Stimulated activated CD8-positive, alpha-beta memory T cell treated with anti-CD3 and anti-CD28 coated beads, Interleukin-12 subunit alpha, Interleukin-12 subunit beta, amount 100 ng/mL, for 1 hour (primary cell): ENCODE measurements at regions not wholly inside any gene's neighbourhood (a gene's known extent, or its start where the extent isn't known, plus 50 kb on each side); places are given as distances from the start of the nearest gene placed in this dataset.
A peak's percentile ranks its signal among the peaks of the same experiment; 100 is the strongest.
"Not testable (repeated sequence)": the region's sequence is repeated elsewhere in the genome, so short reads cannot be mapped to it uniquely, and the experiment has no call there.

Source experiments
- DNase-seq: peaks from one replicate; pipeline ENCODE4 v3.0.0-alpha.2; 2020; ENCODE audit warnings: low read depth

DNA sequence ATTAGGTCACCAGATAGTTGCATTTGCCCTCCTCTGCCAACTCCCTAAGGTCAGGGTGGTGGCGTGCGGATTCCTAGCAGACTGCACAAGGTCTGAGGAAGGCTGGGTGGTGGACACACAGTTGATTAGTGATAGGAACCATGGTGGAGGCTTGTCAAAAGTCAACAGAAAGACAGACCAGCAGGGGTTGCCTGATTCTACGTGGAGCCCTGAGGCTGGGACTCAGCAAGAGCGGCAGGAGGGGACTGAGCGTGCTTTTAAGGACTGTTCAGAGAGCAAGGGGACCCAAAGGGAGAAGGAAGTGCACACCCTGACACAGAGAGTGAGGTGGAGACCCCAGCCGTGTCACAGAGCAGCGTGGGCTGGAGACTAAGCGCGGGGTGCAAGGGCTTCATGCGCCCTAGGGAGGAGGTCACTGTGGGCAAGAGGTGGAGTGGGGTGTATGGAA, 513.2 kb downstream of the RNF144A start:
- DNase-seq = no peak

DNA sequence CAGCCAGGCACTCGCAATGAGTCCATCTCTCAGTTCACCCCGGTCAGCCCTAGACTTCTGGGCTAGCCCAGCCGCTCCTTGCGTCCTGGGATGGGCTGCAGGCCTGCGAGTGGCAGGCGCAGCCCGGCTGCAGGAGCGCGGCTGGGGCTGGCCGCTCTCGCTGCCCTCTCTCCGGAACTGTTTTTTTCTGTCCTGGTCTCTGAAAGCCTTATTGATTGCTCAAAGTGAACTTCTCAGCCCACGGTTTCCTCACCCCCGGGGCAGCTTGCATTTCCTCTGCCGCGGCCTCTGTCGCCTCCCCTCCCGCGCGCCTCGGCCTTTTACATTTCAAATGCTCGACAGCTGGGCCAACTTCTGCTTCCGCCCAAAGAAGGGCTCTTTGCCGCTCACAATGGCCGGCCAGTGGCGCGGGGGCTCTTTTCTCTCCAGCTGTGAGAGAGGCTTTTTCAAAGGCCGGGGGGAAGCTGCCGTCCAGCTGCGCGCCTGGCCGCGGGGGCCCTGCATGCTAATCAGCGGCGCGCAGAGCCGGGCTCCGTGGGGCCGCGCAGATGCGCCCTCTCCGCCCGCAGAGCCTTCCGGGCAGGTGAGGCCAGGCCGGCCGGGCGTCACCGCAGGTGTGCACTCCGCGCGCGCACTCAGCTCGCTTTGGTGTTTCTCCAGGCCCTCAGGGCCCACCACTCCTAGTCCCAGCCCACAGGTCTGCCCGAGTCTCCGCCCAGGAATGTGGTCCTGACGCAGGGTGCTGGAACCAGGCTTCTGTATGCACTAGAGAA, 513.8 kb downstream of the RNF144A start:
- no peak for DNase-seq

DNA sequence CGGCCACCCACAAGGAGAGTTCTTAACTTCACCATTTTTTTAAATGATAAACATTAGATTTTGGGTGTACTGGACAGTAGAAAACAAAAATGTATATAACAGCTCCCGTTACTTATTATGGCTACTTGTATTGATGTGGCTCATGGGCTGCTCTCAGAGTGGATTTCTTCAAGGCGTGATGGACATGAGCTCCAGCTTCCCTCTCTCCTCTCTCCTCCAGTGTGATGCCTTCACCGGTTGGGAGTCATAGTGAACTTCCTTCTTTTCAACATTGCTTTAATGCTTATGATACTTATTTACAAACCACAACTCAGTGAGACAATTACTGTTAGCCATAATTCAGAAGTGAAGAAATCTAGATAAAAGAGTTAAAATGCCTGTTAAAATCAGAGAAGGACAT, 515.2 kb downstream of the RNF144A start:
- DNase-seq = no peak

- DNase-seq = no peak
These were observed 519.1 kb downstream of the RNF144A start for GRCh38 chr2:7436096-7436906.

DNA sequence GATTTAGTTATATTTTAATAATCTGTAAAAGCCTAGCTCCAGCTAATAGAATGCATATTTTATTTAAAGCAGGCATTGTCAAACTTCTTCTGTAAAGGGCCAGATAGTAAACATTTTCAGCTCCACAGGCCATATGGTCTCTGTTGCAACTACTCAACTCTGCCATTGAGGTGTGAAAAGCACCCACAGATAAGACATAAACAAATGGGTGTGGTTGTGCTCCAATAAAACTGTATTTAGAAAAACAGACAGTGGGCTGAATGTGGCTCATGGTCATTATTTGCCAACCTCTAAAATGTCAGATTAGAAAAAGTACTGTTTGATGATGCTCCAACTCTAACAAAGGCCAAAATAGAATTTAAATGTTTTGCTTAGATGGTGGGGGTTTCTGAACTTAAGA, 519.9 kb downstream of the RNF144A start:
- DNase-seq = no peak

- DNase-seq = no peak
These were observed 520.8 kb downstream of the RNF144A start for GRCh38 chr2:7437716-7438632.

DNA sequence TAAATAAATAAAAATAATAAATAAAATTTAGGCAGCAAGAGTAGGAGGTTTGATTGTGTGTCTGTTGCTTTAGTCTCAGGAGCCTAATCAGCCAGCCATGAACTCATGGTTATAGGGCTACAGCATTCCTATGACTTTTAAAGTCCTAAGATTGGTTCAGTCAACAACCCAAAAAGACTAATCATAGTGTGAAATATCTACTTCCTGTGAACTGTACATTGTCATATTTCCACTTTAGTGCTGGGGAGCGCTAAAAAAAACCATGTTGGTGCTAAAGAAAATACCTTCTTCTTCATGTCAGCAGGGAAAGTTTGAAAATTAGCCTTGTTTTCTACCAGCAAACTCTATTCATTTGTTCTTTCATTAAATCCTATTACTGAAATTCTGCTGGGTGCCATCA, 521.6 kb downstream of the RNF144A start:
- no peak for DNase-seq

GRCh38 chr2:7440977-7441376, 523.8 kb downstream of the RNF144A start:
- no peak for DNase-seq

GRCh38 chr2:7441841-7442240, 524.6 kb downstream of the RNF144A start:
- DNase-seq = not testable (repeated sequence)

GRCh38 chr2:7444626-7445025, 527.4 kb downstream of the RNF144A start:
- DNase-seq = no peak

DNA sequence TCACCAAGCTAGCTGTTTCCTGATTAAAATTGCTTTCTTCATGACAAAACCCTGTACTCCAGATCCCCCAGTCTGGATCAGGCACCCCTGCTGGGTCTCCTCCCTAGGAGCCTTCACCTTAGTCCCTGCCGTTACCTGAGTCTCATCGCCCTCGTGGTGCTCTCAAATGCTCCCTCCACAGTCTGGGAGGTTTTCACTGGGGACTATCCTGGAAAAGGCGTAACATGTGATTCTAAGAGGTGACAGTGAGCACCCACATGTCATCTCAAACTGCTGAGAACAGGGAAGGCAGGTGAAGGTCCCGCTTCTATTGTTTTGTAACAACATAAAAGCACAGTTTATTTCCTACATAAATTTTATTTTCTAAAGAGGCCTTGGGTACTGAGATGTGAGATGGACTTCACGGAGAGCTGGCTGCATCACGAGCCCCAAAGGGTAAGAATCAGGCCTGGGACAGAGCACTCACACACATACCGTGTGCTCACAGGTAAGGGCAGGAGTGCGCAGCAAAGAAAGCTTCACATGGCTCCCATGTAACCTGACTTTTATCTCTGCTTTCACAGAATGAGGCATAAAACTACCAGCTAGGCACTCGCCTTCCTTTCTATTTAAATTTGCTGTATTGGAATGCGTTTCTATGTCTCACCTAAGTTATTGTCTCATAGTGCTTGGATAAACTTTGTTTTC, 531.5 kb downstream of the RNF144A start:
- no peak for DNase-seq

DNA sequence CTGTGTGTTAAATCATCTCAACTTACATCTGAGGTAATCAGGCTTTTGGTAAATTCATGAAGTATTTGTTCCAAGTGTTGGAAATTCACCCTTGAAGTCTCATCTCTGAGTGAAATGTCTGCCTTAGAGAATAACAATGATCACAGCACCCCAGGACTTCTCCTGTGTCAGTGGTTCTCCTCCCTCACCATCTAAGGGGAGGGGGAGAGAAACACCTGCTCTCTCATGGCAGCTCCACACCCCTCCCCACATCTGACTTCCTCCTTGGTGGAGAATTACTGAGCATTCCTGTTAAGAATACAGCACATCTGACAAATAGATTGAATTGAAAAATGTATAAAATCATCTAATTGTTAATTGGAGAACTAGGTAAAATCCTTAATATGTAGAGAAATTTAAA, 532.1 kb downstream of the RNF144A start:
- DNase-seq = no peak

DNA sequence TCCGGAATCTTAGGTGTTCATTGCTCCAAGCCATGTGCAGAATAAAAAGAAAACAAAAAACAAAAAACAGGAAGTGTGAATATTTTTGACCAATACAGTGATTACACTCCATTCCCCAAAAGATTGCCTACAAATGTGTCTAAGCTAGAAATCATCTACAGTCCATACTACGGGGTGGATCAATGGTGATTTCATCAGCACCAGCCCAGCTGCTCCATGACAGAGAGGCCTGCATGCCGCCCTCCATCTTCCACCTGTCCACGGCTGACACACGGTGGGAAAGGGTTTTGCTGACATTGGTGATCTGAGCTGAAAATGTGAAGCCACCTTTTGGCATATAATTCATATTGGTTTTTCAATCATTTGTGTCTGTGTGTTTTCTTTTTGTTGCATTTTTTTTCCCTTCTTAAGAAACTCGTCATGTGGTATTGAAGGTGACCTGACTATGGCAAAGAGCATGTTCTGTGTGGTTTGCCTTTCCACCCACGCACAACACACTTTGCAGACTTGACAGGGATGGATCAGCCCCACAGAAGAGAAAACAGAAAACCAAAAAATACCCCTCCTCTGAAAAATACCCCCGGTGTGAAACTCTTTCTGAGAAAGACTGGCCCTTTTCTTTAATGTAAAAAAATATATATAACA, 533.1 kb downstream of the RNF144A start:
- DNase-seq = peak; percentile 29

DNA sequence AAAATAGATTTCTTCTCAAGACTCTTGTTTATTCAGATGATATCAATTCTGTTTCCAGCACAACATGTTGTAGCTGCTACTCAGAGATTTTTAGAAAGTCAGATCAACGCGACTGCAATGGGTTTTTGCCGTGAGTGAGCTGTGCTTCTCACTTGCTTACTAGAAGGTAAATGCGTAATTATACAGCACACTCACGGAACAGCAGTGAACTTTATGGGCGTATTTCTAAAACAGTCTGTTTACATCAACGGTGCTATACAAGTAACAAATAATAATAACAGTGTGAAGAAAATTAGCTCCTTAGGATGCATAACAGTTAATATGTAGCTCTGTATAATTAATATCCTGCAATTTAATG, 533.6 kb downstream of the RNF144A start:
- no peak for DNase-seq

GRCh38 chr2:7452110-7452876, 535.1 kb downstream of the RNF144A start:
- DNase-seq = no peak

- no peak for DNase-seq
These were observed 537.4 kb downstream of the RNF144A start for GRCh38 chr2:7454592-7454991.

DNA sequence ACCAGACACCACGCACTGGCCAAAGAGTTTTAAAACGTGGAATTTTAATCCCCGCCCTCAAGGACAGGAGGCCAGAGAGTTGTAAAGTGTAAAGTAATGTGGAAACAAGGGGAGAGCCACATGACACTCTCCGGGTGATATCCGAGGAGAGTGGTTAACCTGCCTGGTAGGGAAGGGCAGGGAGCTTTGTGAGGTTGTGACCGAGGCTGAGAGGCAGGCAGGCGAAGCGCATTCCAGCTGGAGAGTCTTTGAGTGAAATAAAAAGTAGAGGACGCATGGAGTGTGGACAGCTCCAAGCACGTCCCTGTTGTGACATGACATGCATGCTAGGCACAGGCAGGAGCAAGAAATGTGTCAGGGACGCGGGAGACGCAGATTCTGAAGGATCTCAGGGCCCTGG, 539.5 kb downstream of the RNF144A start:
- no peak for DNase-seq

DNA sequence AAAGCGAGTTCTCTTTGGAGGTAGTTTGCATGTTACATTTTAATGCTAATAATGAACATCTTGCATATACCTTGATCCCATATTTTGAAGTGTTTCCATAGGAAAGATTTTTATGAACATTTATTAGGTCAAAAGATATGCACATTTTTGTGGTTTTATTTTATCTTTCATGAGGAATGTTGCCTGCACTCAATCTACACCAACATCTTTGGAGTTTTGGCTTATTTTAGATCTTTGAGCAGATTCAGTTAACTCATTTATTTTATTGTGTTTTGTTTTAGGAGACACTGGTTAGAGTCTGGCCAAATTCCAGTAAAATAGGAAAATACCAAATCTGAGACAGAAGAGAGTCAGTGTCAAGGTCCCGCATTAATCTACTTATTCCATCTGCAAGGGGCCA, 540.9 kb downstream of the RNF144A start:
- no peak for DNase-seq

DNA sequence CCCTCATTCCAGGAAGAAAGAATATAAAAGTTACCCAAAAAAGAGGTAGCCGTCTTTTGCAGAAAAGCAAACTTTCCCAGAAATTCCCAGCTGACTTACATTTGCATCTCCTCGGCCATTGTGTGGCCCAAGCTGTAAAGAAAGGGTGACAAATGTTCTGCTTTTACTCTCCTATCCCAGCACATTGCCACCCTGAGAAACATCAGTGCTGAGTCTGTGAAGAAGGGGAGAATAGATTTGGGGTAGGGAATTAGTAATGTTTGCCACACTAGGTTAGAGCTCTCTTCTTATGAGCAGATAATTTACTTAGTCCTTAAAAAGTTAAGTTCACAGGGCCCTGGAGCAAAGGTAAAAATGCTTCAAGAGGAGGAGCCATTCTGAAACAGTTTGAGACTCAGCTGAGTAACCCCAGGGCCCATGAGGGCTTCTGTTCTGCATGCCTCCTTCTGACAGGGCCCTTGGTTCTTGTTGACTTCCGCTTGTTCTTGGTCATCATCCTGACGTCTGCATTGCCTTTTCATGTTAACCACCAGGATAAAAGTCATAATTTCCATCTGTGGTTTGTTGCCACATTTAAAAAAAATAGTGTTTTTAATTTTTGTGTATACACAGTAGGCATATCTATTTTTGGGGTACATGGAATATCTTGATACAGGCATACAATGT, 550.7 kb downstream of the RNF144A start:
- peak; percentile 23 for DNase-seq

GRCh38 chr2:7468448-7468828, 551.2 kb downstream of the RNF144A start:
- DNase-seq = no peak
